H7 (cell line): ENCODE measurements at regions not wholly inside any gene's neighbourhood (a gene's known extent, or its start where the extent isn't known, plus 50 kb on each side); places are given as distances from the start of the nearest gene placed in this dataset.

Source experiments
- DNase-seq: peaks from one replicate; pipeline ENCODE4 v3.0.0; 2012
- H3K27me3 ChIP-seq: 2 replicates; pipeline ENCODE4 v1.6.0; 2011; ENCODE audit warnings: mild to moderate bottlenecking, low read length; ENCODE audit not compliant: control insufficient read depth, insufficient read depth
- H3K36me3 ChIP-seq: replicated peaks from 2 replicates; pipeline ENCODE4 v1.5.1; 2011; ENCODE audit warnings: low read length; ENCODE audit not compliant: control insufficient read depth, insufficient read depth
- H3K4me3 ChIP-seq: 2 replicates; pipeline ENCODE4 v1.5.1; 2011; ENCODE audit warnings: low read depth, mild to moderate bottlenecking, control low read depth, low read length, moderate library complexity; ENCODE audit not compliant: insufficient read depth

DNA sequence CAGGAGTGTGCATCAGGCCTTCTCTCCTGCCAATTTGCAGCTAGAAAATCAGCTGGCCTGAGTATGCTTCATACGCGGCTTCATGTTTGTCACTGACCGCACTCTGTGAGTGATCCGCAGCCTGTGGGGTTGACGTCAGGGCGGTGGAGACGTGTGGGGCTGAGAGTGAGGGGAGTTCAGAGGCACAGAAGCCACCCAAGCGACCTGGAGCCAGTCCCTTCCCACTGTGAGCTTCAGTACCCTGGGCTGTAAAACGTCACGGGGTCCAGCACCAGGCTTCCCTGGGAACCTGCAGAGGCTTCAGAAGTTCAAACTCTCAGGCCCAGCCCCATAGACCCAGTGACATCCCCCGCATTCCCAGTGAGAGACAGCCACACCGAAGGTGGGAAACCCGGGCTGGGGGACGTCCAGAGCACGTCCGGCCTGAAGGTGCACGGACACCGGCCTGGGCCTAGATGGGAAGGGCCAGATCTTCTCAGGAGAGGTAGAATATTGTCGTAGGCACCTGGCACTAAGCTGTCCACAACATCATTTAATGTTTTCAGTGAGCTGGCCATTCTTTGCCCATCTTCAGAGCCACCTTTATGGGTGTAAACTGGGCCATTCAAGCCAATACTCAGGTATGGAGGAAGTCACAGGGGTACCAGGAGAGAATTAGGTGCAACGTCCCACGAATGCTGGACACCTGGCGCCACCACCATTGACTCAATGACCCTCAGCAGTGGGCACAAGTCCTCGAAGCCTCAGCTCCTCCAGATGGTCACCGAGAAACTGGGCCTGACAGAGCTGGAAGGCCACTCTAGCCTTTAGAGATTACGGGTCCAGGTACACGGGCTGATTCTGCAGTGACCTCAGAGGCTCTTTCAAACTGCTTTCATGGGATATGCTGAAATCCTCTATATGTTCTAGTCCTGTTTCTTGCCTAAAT is 235.6 kb upstream of the MYT1L start:
- DNase-seq: no peak
- Histone ChIP-seq H3K36me3 (no peaks in the 10 kb centered on the region), H3K27me3 (no peaks in the 10 kb centered on the region; the same call in 1 of the 2 replicates), H3K4me3 (no peak overlapping the region)

DNA sequence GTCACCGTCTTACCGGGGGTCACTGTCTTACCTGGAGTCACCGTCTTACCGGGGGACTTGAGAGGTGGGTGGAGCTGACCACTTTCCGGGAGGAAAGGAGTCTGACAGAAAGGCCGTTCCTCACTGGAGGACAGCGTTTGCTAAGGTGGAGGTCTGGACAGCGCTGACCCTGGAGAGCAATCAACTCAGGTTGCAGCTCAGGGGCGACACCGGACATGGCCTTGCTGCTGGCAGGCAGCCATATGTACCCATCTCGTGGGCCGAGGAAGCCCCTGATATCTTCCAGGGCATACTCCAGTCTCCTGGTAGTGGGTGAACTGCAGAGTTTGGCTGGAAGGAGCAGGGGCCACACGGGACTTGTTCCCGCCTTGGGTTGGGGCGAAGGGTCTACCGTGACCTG is 234.6 kb upstream of the MYT1L start:
- H3K36me3 ChIP-seq: no peaks in the 10 kb centered on the region
- H3K4me3 ChIP-seq: no peak overlapping the region
- no peak for DNase-seq
- no peaks in the 10 kb centered on the region; the same call in 1 of the 2 replicates for H3K27me3 ChIP-seq

DNA sequence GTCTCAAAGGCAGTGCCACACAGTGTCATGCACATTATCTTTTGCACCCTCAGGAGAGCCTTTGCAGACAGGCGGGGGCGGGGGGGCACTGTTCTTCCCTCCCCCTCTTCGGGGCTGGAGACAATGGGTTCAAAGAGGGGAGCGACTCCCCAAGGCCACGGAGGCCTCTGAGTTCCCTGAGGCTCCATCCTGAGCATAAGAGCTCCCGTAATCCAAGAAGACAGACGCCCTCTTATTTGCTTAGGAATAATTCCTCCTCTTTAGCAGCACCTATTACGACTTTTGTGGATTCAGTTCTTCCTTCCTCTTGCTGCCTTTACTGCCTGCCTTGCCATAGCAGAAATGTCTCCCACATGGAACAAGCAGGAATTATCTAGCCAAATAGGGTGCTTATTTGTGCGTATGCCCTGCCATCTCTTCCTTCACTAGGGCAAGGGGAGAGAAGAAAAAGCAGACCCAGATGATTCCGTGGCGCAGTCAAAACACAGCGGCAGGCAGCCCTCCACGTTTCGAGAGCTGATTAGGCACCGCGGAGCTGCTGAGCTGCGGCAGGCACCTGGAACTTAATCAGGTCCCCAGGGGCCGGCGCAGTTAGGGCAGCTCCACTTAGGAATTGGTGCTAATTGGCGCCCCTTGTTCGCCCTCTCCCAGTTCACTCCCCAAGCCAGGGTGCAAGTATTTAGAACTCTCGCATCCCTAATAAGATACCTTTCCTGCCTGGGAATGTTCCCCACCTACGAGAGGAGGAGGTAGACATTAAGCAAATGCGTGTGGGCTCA is 233.4 kb upstream of the MYT1L start:
- Histone ChIP-seq H3K4me3 (no peak overlapping the region; the same call in 1 of the 2 replicates), H3K27me3 (no peaks in the 10 kb centered on the region; the same call in 1 of the 2 replicates), H3K36me3 (no peaks in the 10 kb centered on the region)
- no peak for DNase-seq

DNA sequence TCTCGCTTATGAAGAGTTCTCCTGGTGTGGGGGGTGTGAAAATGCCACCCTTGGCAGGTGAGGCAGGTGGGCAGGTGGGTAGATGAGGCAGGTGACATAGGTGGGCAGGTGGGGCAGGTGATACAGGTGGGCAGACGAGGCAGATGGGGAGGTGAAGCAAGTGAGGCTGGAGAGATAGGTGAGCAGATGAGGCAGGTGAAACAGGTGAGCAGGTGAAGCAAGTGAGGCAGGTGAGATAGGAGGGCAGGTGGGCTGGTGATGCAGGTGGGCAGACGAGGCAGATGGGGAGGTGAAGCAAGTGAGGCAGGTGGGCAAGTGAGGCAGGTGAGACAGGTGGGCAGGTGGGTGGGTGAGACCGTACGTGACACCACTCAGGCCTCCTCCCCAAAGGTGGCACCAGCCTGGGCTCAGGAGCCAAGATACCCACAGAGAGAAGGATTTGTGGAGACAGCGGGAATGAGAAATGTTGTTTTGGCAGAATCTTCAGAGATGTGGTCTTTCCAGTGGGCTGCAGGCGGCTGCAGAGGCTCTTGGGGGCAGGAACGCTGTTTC is 232.3 kb upstream of the MYT1L start:
- H3K4me3 ChIP-seq: no peak overlapping the region
- no peaks in the 10 kb centered on the region; the same call in 1 of the 2 replicates for H3K27me3 ChIP-seq
- DNase-seq: no peak
- no peaks in the 10 kb centered on the region for H3K36me3 ChIP-seq

DNA sequence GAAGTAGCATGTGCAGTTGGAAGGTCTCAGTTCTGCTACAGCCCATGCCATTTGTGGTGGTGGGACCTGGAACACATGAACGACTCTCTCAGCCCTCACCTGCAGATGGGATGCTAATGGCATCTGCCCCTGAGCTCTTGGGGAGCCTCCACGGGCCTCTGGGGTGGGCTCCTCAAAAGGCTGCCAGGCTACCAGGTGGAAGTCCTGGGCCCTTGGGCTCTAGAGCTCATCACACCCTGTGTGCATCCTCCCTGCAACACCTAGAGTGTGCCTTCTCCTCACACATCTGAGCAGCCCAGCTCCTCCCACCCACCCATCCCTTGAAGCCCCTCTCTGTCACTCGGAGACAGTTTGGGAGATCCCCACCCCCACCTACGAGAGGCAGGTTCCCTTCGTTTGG is 231.8 kb upstream of the MYT1L start:
- Histone ChIP-seq H3K4me3 (no peak overlapping the region), H3K27me3 (no peaks in the 10 kb centered on the region; the same call in 1 of the 2 replicates), H3K36me3 (no peaks in the 10 kb centered on the region)
- no peak for DNase-seq

DNA sequence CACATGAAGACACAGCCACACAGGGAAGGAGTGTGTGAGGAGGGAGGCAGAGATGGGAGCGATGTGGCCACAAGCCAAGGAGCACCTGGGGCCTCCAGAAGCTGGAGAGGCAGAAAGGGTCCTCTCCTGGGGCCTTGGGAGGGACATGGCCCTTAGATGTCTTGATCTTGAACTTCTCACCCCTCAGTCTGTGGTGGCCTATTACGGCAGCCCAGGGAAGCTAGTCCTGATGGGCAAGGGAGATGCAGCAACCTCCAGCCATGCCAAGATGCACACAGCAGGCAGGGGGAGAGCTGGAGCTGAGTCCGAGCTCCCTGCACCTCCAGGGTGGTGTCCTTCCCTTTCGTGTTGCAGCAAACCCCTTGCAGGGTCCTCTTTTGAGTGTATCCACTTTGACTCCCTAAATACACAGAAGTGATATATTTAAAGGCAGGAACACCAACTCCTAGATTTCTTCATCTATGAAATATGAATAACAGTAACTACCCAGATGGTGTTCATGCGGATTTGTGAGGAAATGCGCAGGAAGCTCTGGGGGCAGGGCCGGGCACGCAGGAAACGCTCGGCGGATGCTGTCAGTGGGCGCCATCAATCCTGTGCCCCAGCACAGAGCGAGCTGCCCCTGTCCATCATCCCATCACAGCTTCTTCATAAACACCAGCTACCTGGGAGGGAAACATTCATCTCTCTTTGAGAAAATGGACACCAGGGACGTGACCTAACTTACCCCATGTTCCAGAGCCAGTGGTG is 230.4 kb upstream of the MYT1L start:
- DNase-seq: no peak
- no peaks in the 10 kb centered on the region; the same call in 1 of the 2 replicates for H3K27me3 ChIP-seq
- H3K4me3 ChIP-seq: no peak overlapping the region
- H3K36me3 ChIP-seq: no peaks in the 10 kb centered on the region

DNA sequence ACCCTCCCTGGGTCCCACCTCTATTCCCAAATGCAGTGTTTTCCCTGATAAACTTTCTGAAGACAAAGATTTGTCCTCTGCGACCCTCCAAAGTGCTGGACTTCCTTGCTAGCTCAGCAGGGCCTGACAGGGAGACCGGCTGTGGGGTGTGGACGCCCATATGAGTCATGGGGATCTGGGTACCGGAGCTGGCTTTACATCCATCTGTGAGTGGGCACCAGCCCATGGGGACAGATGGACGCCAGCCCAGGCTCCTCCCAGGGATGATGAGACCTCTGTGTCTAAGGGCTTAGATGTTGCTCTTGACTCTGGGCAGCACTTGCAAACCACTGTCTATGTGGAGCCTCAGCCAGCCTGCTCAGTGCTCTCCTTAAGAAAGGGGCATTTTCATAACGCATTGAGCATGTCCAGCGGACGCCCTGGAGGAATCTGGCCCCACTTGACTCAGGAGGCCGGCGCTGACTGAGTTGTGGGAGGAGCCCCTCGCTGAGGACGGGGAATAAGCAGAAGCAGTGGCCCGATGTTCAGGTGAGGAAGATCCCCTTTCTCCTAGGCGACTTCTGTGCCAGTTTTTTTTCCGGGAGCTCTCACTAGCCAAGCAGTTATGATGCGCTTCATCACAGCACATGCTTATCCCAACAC is 229.4 kb upstream of the MYT1L start:
- Histone ChIP-seq H3K4me3 (no peak overlapping the region), H3K36me3 (no peaks in the 10 kb centered on the region), H3K27me3 (no peaks in the 10 kb centered on the region; the same call in 1 of the 2 replicates)
- no peak for DNase-seq

DNA sequence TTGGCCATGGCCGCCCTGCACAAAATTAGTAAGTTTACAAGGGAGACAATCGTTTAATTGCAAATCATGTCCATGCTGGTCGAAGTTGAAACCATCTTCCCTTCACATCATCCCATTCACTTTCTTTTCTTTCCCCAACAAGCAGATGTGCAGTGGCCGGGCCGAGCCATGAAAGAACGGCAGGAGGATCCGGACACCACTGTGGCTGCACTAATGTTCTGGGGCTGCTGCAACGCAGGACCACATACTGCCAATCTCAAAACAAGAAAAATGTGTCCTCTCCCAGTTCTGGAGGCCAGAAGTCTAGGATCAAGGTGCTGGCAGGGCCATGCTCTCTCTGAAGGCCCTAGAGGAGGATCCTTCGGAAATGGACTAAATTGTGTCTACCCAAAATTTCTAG is 227.4 kb upstream of the MYT1L start:
- Histone ChIP-seq H3K36me3 (no peaks in the 10 kb centered on the region), H3K4me3 (no peak overlapping the region), H3K27me3 (no peaks in the 10 kb centered on the region)
- DNase-seq: no peak

DNA sequence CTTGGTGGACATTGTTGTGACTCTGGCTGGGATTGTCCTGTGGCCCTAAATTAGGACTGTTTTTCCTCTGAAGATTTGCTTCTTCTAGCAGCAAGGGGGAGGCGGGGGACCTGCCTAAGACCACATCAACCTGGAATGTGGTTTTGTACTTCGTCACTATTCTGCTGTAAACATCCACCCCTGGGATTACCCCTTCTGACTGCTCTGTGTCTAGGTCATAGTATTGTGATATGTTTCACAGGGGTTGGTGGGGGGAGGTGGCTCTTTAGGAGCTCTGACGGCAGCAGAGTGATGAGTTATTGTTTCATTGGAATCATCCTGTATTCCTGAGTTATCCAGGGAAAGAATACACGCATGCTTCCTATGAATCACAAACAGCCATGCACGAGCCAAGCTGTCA is 226.4 kb upstream of the MYT1L start:
- Histone ChIP-seq H3K4me3 (no peak overlapping the region), H3K36me3 (no peaks in the 10 kb centered on the region), H3K27me3 (no peaks in the 10 kb centered on the region)
- DNase-seq: no peak

DNA sequence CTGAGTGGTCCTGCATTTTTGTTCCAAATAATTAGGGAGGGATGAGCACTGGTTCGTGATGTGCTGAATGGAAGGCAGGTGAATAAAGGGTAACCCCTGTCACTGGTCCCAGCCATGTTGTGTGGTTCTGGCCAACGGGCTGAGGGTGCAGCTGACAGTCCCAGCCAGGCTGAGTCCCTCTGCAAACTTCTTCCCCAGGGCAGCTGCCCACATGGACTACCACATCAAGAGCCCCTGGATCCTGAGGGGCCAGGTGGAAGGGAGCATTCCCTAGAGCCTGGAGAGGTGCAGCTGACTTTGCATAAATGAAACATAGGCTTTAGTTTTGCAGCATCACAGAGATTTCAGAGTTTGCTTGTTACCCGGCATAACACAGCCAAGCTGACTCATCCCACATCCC is 219.8 kb upstream of the MYT1L start:
- Histone ChIP-seq H3K27me3 (no peaks in the 10 kb centered on the region), H3K4me3 (no peak overlapping the region), H3K36me3 (no peaks in the 10 kb centered on the region)
- no peak for DNase-seq

DNA sequence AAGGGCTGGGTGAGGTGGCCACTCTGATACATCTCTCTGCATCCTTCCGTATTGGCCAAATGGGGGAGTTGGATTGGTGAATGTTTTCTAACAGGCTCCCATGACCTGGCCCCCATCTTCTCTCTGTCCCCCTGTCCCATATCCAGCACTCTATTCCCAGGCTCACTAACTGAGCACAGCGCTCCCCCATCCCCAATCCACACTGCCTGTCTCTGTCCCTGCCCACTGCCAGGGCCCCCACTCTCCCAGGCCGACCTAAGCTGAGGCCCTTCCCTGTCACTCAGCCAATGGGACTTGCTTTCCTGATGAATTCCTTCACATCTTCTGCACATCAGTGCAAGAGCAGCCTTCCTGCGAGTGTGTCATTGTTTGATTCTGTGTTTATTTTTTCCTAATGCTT is 216.8 kb upstream of the MYT1L start:
- H3K36me3 ChIP-seq: no peaks in the 10 kb centered on the region
- no peaks in the 10 kb centered on the region for H3K27me3 ChIP-seq
- no peak overlapping the region for H3K4me3 ChIP-seq
- DNase-seq: no peak

DNA sequence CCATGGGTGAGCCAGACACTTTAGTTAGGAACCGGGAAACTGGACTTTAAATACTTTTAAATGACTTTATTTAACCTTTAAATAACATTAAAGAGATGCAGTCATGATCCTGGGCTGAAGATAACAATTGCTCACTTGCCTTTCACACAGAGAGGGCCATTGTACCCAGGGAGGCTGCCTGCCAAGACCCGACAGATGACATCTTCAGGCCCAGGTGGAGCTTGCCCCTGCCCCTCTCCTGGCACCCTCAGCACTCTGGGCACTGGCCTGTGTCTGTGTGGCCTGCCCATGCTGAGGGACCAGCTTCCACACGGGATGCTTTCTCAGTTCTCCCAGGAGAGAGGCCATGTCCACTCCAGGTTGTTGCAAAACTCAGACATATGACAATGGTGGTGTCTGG is 216.4 kb upstream of the MYT1L start:
- no peak for DNase-seq
- no peak overlapping the region for H3K4me3 ChIP-seq
- H3K27me3 ChIP-seq: no peaks in the 10 kb centered on the region

DNA sequence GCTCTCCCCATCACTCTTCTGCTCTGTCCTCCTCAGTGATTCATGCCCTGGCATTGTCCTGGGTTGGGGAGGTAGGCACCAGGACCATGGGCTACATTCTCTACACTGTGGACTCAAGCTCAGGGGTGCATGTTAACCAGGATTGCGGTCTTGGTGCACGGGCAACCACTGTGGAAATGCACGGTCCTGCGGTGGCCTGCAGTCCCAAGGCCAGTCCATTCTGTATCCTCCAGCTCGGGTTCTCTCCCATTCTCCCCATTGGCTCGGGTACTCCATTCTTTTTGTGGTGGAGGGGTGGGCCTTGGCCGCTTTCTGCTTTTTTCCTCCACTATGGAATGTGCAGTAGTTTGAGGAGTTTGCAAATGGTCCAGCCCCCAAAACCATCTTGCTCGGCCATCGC is 215.0 kb upstream of the MYT1L start:
- Histone ChIP-seq H3K36me3 (no peaks in the 10 kb centered on the region), H3K27me3 (no peaks in the 10 kb centered on the region), H3K4me3 (no peak overlapping the region)
- no peak for DNase-seq

More for the DNA sequence above, 216.4 kb upstream of the MYT1L start:
- H3K36me3 ChIP-seq: no peaks in the 10 kb centered on the region
